ENCODE measurements at regions not wholly inside any gene's neighbourhood (a gene's known extent, or its start where the extent isn't known, plus 50 kb on each side); places are given as distances from the start of the nearest gene placed in this dataset.

- H4K12ac ChIP-seq (ENCODE audit: low read depth, low read length): no peak overlapping the region
- H3K18ac ChIP-seq (ENCODE audit: low read length): no peak overlapping the region
- no peaks in the 10 kb centered on the region for H3K79me2 ChIP-seq (ENCODE audit: control insufficient read depth, insufficient read depth, low read length, poor library complexity)
- H3K27me3 ChIP-seq (ENCODE audit: insufficient read depth, low read length): no peaks in the 10 kb centered on the region
- H3K4me3 ChIP-seq (ENCODE audit: low read depth, low read length): no peak overlapping the region
- H3K27ac ChIP-seq (ENCODE audit: low read depth, low read length): no peak overlapping the region
- H2AFZ ChIP-seq (ENCODE audit: insufficient read depth, low read length, poor library complexity): no peak overlapping the region
- no peak overlapping the region for H2AK5ac ChIP-seq (ENCODE audit: low read length)
- H3K9ac ChIP-seq (ENCODE audit: low read length): no peak overlapping the region
- no peak overlapping the region for H3K4me2 ChIP-seq (ENCODE audit: low read length)
- no peak overlapping the region for H4K91ac ChIP-seq (ENCODE audit: low read depth, low read length)
- H3K4ac ChIP-seq (ENCODE audit: low read depth, low read length): no peak overlapping the region
- DNase-seq: no peak
- H2BK5ac ChIP-seq (ENCODE audit: low read depth, low read length, poor library complexity): no peak overlapping the region
- no peaks in the 10 kb centered on the region for H3K4me1 ChIP-seq (ENCODE audit: control insufficient read depth in 1 of 2, insufficient read depth in 2 of 2, low read length in 2 of 2)
- H3K23ac ChIP-seq (ENCODE audit: low read length): no peak overlapping the region
- H3K79me1 ChIP-seq (ENCODE audit: low read length): no peaks in the 10 kb centered on the region
- H4K8ac ChIP-seq (ENCODE audit: low read depth, low read length): no peak overlapping the region
- H3K14ac ChIP-seq (ENCODE audit: low read length): no peak overlapping the region
- no CpG with 5 or more reads among the region's 10 CpGs for WGBS (ENCODE audit: extremely low coverage, insufficient coverage, insufficient read length)
- H3K9me3 ChIP-seq (ENCODE audit: insufficient read depth, low read depth, low read length): peaks cover 2% of the 10 kb centered on the region
- H2BK120ac ChIP-seq (ENCODE audit: insufficient read depth, low read length, poor library complexity): no peak overlapping the region
- H3K36me3 ChIP-seq (ENCODE audit: control insufficient read depth in 1 of 2, insufficient read depth in 2 of 2, low read length in 2 of 2): no peaks in the 10 kb centered on the region
- H2BK12ac ChIP-seq (ENCODE audit: low read length): no peak overlapping the region
These were observed 120.0 kb upstream of the SNTG2 start for GRCh38 chr2:830419-831224.

GRCh38 chr2:829047-829446 is 121.6 kb upstream of the SNTG2 start:
- Histone ChIP-seq H4K91ac (ENCODE audit: low read depth, low read length) (no peak overlapping the region), H3K79me2 (ENCODE audit: control insufficient read depth, insufficient read depth, low read length, poor library complexity) (no peaks in the 10 kb centered on the region), H3K36me3 (ENCODE audit: control insufficient read depth in 1 of 2, insufficient read depth in 2 of 2, low read length in 2 of 2) (no peaks in the 10 kb centered on the region), H3K18ac (ENCODE audit: low read length) (no peak overlapping the region), H3K14ac (ENCODE audit: low read length) (no peak overlapping the region), H3K79me1 (ENCODE audit: low read length) (no peaks in the 10 kb centered on the region), H3K9me3 (ENCODE audit: insufficient read depth, low read depth, low read length) (peaks cover 2% of the 10 kb centered on the region), H3K27me3 (ENCODE audit: insufficient read depth, low read length) (no peaks in the 10 kb centered on the region), H3K4ac (ENCODE audit: low read depth, low read length) (no peak overlapping the region), H2AFZ (ENCODE audit: insufficient read depth, low read length, poor library complexity) (no peak overlapping the region), H2AK5ac (ENCODE audit: low read length) (no peak overlapping the region), H2BK12ac (ENCODE audit: low read length) (no peak overlapping the region), H3K4me1 (ENCODE audit: control insufficient read depth in 1 of 2, insufficient read depth in 2 of 2, low read length in 2 of 2) (no peaks in the 10 kb centered on the region), H3K4me2 (ENCODE audit: low read length) (no peak overlapping the region), H2BK5ac (ENCODE audit: low read depth, low read length, poor library complexity) (no peak overlapping the region), H3K4me3 (ENCODE audit: low read depth, low read length) (no peak overlapping the region), H3K27ac (ENCODE audit: low read depth, low read length) (no peak overlapping the region), H3K9ac (ENCODE audit: low read length) (no peak overlapping the region), H4K8ac (ENCODE audit: low read depth, low read length) (no peak overlapping the region), H2BK120ac (ENCODE audit: insufficient read depth, low read length, poor library complexity) (no peak overlapping the region), H3K23ac (ENCODE audit: low read length) (no peak overlapping the region), H4K12ac (ENCODE audit: low read depth, low read length) (no peak overlapping the region)
- no peak for DNase-seq
- no CpG with 5 or more reads among the region's 6 CpGs for WGBS (ENCODE audit: extremely low coverage, insufficient coverage, insufficient read length)

- Histone ChIP-seq H4K8ac (ENCODE audit: low read depth, low read length) (no peak overlapping the region), H3K4me1 (ENCODE audit: control insufficient read depth in 1 of 2, insufficient read depth in 2 of 2, low read length in 2 of 2) (no peaks in the 10 kb centered on the region), H3K4ac (ENCODE audit: low read depth, low read length) (no peak overlapping the region), H4K12ac (ENCODE audit: low read depth, low read length) (no peak overlapping the region), H3K23ac (ENCODE audit: low read length) (no peak overlapping the region), H3K18ac (ENCODE audit: low read length) (no peak overlapping the region), H2BK5ac (ENCODE audit: low read depth, low read length, poor library complexity) (no peak overlapping the region), H3K9me3 (ENCODE audit: insufficient read depth, low read depth, low read length) (peaks cover 12% of the 10 kb centered on the region), H3K9ac (ENCODE audit: low read length) (no peak overlapping the region), H4K91ac (ENCODE audit: low read depth, low read length) (no peak overlapping the region), H3K14ac (ENCODE audit: low read length) (no peak overlapping the region), H3K27ac (ENCODE audit: low read depth, low read length) (no peak overlapping the region), H3K79me2 (ENCODE audit: control insufficient read depth, insufficient read depth, low read length, poor library complexity) (no peaks in the 10 kb centered on the region), H2AK5ac (ENCODE audit: low read length) (no peak overlapping the region), H3K4me2 (ENCODE audit: low read length) (no peak overlapping the region), H3K79me1 (ENCODE audit: low read length) (no peaks in the 10 kb centered on the region), H2BK120ac (ENCODE audit: insufficient read depth, low read length, poor library complexity) (no peak overlapping the region), H2BK12ac (ENCODE audit: low read length) (no peak overlapping the region), H3K27me3 (ENCODE audit: insufficient read depth, low read length) (peaks cover 3% of the 10 kb centered on the region), H3K4me3 (ENCODE audit: low read depth, low read length) (no peak overlapping the region), H3K36me3 (ENCODE audit: control insufficient read depth in 1 of 2, insufficient read depth in 2 of 2, low read length in 2 of 2) (no peaks in the 10 kb centered on the region), H2AFZ (ENCODE audit: insufficient read depth, low read length, poor library complexity) (no peak overlapping the region)
- DNase-seq: no peak
- no CpG with 5 or more reads among the region's 8 CpGs for WGBS (ENCODE audit: extremely low coverage, insufficient coverage, insufficient read length)
These were observed 125.7 kb upstream of the SNTG2 start for GRCh38 chr2:824954-825353.

- H3K79me1 ChIP-seq (ENCODE audit: low read length): no peaks in the 10 kb centered on the region
- H2AFZ ChIP-seq (ENCODE audit: insufficient read depth, low read length, poor library complexity): no peak overlapping the region
- no peak overlapping the region for H2BK5ac ChIP-seq (ENCODE audit: low read depth, low read length, poor library complexity)
- H4K12ac ChIP-seq (ENCODE audit: low read depth, low read length): no peak overlapping the region
- H4K8ac ChIP-seq (ENCODE audit: low read depth, low read length): no peak overlapping the region
- H3K4me3 ChIP-seq (ENCODE audit: low read depth, low read length): no peak overlapping the region
- no peak overlapping the region for H3K4me2 ChIP-seq (ENCODE audit: low read length)
- H3K79me2 ChIP-seq (ENCODE audit: control insufficient read depth, insufficient read depth, low read length, poor library complexity): no peaks in the 10 kb centered on the region
- no CpG with 5 or more reads among the region's 10 CpGs for WGBS (ENCODE audit: extremely low coverage, insufficient coverage, insufficient read length)
- H3K9me3 ChIP-seq (ENCODE audit: insufficient read depth, low read depth, low read length): peaks cover 12% of the 10 kb centered on the region
- no peak overlapping the region for H4K91ac ChIP-seq (ENCODE audit: low read depth, low read length)
- no peak overlapping the region for H2BK120ac ChIP-seq (ENCODE audit: insufficient read depth, low read length, poor library complexity)
- H2BK12ac ChIP-seq (ENCODE audit: low read length): no peak overlapping the region
- no peak overlapping the region for H2AK5ac ChIP-seq (ENCODE audit: low read length)
- no peaks in the 10 kb centered on the region for H3K4me1 ChIP-seq (ENCODE audit: control insufficient read depth in 1 of 2, insufficient read depth in 2 of 2, low read length in 2 of 2)
- H3K36me3 ChIP-seq (ENCODE audit: control insufficient read depth in 1 of 2, insufficient read depth in 2 of 2, low read length in 2 of 2): no peaks in the 10 kb centered on the region
- no peak overlapping the region for H3K4ac ChIP-seq (ENCODE audit: low read depth, low read length)
- no peak overlapping the region for H3K23ac ChIP-seq (ENCODE audit: low read length)
- H3K27me3 ChIP-seq (ENCODE audit: insufficient read depth, low read length): peaks cover 3% of the 10 kb centered on the region
- DNase-seq: no peak
- H3K27ac ChIP-seq (ENCODE audit: low read depth, low read length): no peak overlapping the region
- no peak overlapping the region for H3K9ac ChIP-seq (ENCODE audit: low read length)
- no peak overlapping the region for H3K14ac ChIP-seq (ENCODE audit: low read length)
- no peak overlapping the region for H3K18ac ChIP-seq (ENCODE audit: low read length)
These were observed 126.1 kb upstream of the SNTG2 start for GRCh38 chr2:824524-824923.

Measured in trophoblast cell (in vitro differentiated cells and primary cell).